HL-60 (cell line): ENCODE measurements at regions not wholly inside any gene's neighbourhood (a gene's known extent, or its start where the extent isn't known, plus 50 kb on each side); places are given as distances from the start of the nearest gene placed in this dataset.

Experiments
- GABPA ChIP-seq: IDR thresholded peaks from 2 replicates; pipeline ENCODE4 v1.6.1; 2012; ENCODE audit warnings: low read depth
- POLR2AphosphoS5 ChIP-seq: IDR thresholded peaks from 2 replicates; pipeline ENCODE4 v1.6.1; 2012; ENCODE audit warnings: low read depth
- SPI1 ChIP-seq: IDR thresholded peaks from 2 replicates; pipeline ENCODE4 v1.6.1; 2012; ENCODE audit warnings: low read depth, mild to moderate bottlenecking, borderline replicate concordance
- TF ChIP-seq, protein P1 (sequence below): IDR thresholded peaks from one replicate; pipeline ENCODE4 v1.5.1; 2011; ENCODE audit warnings: low read length, control low read depth, inconsistent platforms; ENCODE audit not compliant: insufficient read depth
- TF ChIP-seq, protein P2 (sequence below): IDR thresholded peaks from 2 replicates; pipeline ENCODE4 v1.6.1; 2012; ENCODE audit warnings: low read depth; ENCODE audit not compliant: insufficient replicate concordance

DNA sequence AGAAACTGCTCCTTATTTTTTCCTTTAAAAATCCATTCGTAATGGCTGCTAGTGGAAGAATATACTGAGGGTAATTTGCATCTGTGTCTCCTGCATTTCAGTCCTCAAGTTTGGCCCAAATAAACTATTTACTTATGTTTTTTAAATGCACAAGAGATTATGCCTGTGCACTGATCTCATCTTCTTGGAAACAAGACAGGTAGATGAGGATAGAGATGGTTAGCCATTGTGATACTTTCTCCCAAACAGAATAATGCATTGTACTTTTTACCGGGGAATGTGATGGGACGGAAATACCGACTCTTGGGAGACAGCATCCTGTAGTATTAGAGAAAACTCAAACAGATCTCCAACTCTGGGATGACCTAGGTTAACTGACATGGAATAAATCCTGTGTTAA is 72.5 kb upstream of the DAB2 start:
- TF ChIP-seq POLR2AphosphoS5 (no peak), SPI1 (no peak), GABPA (no peak)
- TF ChIP-seq, protein P1, sequence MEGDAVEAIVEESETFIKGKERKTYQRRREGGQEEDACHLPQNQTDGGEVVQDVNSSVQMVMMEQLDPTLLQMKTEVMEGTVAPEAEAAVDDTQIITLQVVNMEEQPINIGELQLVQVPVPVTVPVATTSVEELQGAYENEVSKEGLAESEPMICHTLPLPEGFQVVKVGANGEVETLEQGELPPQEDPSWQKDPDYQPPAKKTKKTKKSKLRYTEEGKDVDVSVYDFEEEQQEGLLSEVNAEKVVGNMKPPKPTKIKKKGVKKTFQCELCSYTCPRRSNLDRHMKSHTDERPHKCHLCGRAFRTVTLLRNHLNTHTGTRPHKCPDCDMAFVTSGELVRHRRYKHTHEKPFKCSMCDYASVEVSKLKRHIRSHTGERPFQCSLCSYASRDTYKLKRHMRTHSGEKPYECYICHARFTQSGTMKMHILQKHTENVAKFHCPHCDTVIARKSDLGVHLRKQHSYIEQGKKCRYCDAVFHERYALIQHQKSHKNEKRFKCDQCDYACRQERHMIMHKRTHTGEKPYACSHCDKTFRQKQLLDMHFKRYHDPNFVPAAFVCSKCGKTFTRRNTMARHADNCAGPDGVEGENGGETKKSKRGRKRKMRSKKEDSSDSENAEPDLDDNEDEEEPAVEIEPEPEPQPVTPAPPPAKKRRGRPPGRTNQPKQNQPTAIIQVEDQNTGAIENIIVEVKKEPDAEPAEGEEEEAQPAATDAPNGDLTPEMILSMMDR = no peak
- TF ChIP-seq, protein P2, sequence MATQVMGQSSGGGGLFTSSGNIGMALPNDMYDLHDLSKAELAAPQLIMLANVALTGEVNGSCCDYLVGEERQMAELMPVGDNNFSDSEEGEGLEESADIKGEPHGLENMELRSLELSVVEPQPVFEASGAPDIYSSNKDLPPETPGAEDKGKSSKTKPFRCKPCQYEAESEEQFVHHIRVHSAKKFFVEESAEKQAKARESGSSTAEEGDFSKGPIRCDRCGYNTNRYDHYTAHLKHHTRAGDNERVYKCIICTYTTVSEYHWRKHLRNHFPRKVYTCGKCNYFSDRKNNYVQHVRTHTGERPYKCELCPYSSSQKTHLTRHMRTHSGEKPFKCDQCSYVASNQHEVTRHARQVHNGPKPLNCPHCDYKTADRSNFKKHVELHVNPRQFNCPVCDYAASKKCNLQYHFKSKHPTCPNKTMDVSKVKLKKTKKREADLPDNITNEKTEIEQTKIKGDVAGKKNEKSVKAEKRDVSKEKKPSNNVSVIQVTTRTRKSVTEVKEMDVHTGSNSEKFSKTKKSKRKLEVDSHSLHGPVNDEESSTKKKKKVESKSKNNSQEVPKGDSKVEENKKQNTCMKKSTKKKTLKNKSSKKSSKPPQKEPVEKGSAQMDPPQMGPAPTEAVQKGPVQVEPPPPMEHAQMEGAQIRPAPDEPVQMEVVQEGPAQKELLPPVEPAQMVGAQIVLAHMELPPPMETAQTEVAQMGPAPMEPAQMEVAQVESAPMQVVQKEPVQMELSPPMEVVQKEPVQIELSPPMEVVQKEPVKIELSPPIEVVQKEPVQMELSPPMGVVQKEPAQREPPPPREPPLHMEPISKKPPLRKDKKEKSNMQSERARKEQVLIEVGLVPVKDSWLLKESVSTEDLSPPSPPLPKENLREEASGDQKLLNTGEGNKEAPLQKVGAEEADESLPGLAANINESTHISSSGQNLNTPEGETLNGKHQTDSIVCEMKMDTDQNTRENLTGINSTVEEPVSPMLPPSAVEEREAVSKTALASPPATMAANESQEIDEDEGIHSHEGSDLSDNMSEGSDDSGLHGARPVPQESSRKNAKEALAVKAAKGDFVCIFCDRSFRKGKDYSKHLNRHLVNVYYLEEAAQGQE = no peak
